ENCODE measurements at regions not wholly inside any gene's neighbourhood (a gene's known extent, or its start where the extent isn't known, plus 50 kb on each side); places are given as distances from the start of the nearest gene placed in this dataset.

GRCh38 chr9:71544464-71544863 is 223.8 kb downstream of the CEMIP2 start:
- TF ChIP-seq, protein P1, sequence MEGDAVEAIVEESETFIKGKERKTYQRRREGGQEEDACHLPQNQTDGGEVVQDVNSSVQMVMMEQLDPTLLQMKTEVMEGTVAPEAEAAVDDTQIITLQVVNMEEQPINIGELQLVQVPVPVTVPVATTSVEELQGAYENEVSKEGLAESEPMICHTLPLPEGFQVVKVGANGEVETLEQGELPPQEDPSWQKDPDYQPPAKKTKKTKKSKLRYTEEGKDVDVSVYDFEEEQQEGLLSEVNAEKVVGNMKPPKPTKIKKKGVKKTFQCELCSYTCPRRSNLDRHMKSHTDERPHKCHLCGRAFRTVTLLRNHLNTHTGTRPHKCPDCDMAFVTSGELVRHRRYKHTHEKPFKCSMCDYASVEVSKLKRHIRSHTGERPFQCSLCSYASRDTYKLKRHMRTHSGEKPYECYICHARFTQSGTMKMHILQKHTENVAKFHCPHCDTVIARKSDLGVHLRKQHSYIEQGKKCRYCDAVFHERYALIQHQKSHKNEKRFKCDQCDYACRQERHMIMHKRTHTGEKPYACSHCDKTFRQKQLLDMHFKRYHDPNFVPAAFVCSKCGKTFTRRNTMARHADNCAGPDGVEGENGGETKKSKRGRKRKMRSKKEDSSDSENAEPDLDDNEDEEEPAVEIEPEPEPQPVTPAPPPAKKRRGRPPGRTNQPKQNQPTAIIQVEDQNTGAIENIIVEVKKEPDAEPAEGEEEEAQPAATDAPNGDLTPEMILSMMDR (IDR thresholded peaks at IDR 0.05; ENCODE audit: extremely low read depth in 1 of 2, insufficient read depth in 1 of 2, low read depth in 1 of 2, low read length in 2 of 2): no peak
- TF ChIP-seq EZH2 (IDR thresholded peaks at IDR 0.05; ENCODE audit: borderline replicate concordance, low read depth, low read length, severe bottlenecking): no peak
- TF ChIP-seq MYC (IDR thresholded peaks at IDR 0.05; ENCODE audit: low read depth, low read length): no peak

All from endothelial cell of umbilical vein (primary cell).